Thyroid gland (tissue), 4 donors: ENCODE measurements at regions not wholly inside any gene's neighbourhood (a gene's known extent, or its start where the extent isn't known, plus 50 kb on each side); places are given as distances from the start of the nearest gene placed in this dataset.

Source experiments
- DNase-seq, 2 donors: peaks; one replicate each; pipeline ENCODE4 v3.0.0-alpha.2; 2019
- H3K27ac ChIP-seq, 3 donors: fragments of 200-600 bp; sonication (generic); 1 replicate in 2 of 3; 2 replicates in 1 of 3; pipeline ENCODE4 v1.5.1; 2016 to 2019; ENCODE audit warnings: mild to moderate bottlenecking in 1 of 3, moderate library complexity in 1 of 3
- H3K27me3 ChIP-seq: fragments of 200-600 bp; sonication (generic); one replicate; pipeline ENCODE4 v1.5.1; 2019
- H3K36me3 ChIP-seq, 2 donors: fragments of 200-600 bp; sonication (generic); one replicate each; pipeline ENCODE4 v1.5.1; 2016 to 2019
- H3K4me1 ChIP-seq, 2 donors: fragments of 200-600 bp; sonication (generic); one replicate each; pipeline ENCODE4 v1.5.1; 2017 to 2019
- H3K4me3 ChIP-seq, 3 donors: fragments of 200-600 bp; sonication (generic); replicated peaks in 1 of 3; 1 replicate in 2 of 3; 2 replicates in 1 of 3; pipeline ENCODE4 v1.5.1; 2016; ENCODE audit warnings: mild to moderate bottlenecking in 1 of 3
- H3K9me3 ChIP-seq: fragments of 200-600 bp; sonication (generic); one replicate; pipeline ENCODE4 v1.5.1; 2017
- POLR2A ChIP-seq, 2 donors: fragments of 450-650 bp; IDR thresholded peaks; one replicate each; pipeline ENCODE4 v1.6.1; 2017; ENCODE audit warnings: antibody characterized with exemption in 2 of 2, mild to moderate bottlenecking in 2 of 2, moderate library complexity in 1 of 2
- WGBS, 2 donors: methylation state at CpG; one replicate each; pipeline ENCODE4 v1.1.5; 2017; 5-methylcytosine and 5-hydroxymethylcytosine counted together
- intact Hi-C: fragments of 100-400 bp; cut with DNase I; formaldehyde crosslinking; loops from one replicate; pipeline ENCODE4 v1.15.1; 2023
- TF ChIP-seq, protein P1 (sequence below), 6 experiments: fragments of 200-600 bp in 3 of 6; fragments of 450-650 bp in 3 of 6; sonication (generic) in 3 of 6; IDR thresholded peaks; one replicate each; pipeline ENCODE4 v1.5.1; 2016 to 2019; ENCODE audit warnings: antibody characterized with exemption in 6 of 6, mild to moderate bottlenecking in 2 of 6, inconsistent platforms in 1 of 6, moderate library complexity in 1 of 6

DNA sequence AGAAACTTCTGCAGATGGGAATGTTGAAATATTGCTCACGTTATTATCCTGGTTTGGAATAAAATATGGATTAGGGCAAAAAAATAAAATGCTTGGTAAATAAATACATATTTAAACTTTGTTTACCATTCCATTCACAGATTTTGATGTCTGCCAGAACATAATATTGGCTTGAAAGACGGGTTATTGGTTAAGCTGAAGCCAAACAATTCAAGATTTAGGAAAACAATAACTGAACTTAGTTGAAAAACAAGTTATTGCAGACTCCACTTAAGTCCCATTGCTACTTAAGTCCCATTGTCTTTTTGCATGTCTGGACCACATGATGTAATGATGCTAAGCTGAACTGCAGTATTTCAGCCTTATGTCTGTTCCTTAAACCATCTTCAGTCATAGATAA, 722.5 kb downstream of the FAT4 start:
- Histone ChIP-seq H3K27me3 (no peaks in the 10 kb centered on the region), H3K9me3 (no peaks in the 10 kb centered on the region), H3K4me3 (no peak overlapping the region), H3K36me3 (no peaks in the 10 kb centered on the region), H3K27ac (no peak overlapping the region), H3K4me1 (no peaks in the 10 kb centered on the region)
- no peak for DNase-seq
- 76 to 84% methylated on average over 2 of the region's 2 CpGs for WGBS, 2 donors
- intact Hi-C loops, result no loop called here
- TF ChIP-seq POLR2A (IDR thresholded peaks at IDR 0.05), result no peak
- TF ChIP-seq, protein P1, sequence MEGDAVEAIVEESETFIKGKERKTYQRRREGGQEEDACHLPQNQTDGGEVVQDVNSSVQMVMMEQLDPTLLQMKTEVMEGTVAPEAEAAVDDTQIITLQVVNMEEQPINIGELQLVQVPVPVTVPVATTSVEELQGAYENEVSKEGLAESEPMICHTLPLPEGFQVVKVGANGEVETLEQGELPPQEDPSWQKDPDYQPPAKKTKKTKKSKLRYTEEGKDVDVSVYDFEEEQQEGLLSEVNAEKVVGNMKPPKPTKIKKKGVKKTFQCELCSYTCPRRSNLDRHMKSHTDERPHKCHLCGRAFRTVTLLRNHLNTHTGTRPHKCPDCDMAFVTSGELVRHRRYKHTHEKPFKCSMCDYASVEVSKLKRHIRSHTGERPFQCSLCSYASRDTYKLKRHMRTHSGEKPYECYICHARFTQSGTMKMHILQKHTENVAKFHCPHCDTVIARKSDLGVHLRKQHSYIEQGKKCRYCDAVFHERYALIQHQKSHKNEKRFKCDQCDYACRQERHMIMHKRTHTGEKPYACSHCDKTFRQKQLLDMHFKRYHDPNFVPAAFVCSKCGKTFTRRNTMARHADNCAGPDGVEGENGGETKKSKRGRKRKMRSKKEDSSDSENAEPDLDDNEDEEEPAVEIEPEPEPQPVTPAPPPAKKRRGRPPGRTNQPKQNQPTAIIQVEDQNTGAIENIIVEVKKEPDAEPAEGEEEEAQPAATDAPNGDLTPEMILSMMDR (IDR thresholded peaks at IDR 0.05), result no peak

DNA sequence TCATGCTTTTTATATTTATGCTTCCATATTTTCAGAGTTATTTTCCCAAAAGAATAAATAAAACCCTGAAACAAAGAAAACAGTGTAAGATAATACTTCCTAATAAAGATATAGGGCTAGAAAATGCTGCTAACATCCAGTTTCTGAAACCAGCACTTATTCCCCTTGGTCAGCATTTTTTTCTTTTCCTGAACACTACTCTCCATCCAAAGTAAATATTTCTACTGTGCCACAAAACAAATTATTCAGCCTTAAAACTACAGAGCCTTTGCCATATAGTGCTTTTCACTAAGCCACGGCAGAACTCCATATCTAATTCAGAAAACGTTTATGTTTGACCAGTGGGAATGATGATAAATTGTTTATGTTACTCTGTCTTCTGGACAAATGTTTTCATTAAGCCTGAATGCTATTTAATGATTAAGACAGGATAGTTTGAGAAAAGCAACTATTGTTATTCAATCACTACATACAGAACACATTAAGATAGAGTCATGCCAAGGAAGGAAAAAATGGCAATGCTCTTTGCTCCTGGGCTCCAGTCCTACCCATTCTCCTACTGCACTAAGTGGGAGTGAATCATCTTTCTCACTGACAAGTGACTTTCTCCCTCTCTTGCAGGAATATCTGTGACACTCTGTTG, 723.9 kb downstream of the FAT4 start:
- Histone ChIP-seq H3K4me1 (no peaks in the 10 kb centered on the region), H3K36me3 (no peaks in the 10 kb centered on the region), H3K4me3 (no peak overlapping the region), H3K27ac (no peak overlapping the region), H3K27me3 (no peaks in the 10 kb centered on the region), H3K9me3 (no peaks in the 10 kb centered on the region)
- intact Hi-C loops, result no loop called here
- TF ChIP-seq, protein P1 (IDR thresholded peaks at IDR 0.05), result no peak
- no peak for TF ChIP-seq POLR2A (IDR thresholded peaks at IDR 0.05)
- no peak for DNase-seq
- WGBS, 2 donors, result 24 to 26% methylated on average over 2 of the region's 2 CpGs

DNA sequence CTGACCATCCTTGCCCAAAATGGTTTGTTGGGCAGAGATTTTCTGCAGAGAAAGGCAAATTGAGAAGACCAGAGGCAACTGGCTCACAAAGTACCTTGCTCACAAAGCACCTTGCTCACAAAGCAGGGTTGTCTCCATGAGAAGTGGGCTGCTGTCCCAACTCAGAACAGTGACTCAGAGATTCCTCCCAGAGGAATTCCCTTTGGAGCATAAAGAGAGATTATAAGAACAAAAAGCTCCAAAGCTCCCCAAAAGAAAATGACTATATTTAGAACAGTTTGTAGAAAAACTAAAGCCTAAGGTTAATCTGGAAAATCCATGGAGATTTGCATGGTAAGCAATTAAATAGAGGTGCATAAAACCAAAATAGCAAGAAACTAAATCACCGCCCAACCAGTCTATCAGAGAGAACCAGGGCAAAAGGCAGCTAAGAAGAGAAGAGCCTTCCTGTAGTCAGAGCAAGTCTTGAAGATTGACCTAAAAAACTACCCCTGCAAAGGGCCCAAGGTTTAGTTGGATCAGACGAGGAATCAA, 731.4 kb downstream of the FAT4 start:
- Histone ChIP-seq H3K4me3 (no peak overlapping the region), H3K27me3 (no peaks in the 10 kb centered on the region), H3K4me1 (no peaks in the 10 kb centered on the region), H3K27ac (no peak overlapping the region), H3K9me3 (no peaks in the 10 kb centered on the region), H3K36me3 (no peaks in the 10 kb centered on the region)
- intact Hi-C loops, result no loop called here
- WGBS, 2 donors, result 64 to 92% methylated on average over 2 of the region's 2 CpGs
- TF ChIP-seq POLR2A (IDR thresholded peaks at IDR 0.05), result no peak
- TF ChIP-seq, protein P1 (IDR thresholded peaks at IDR 0.05), result no peak
- DNase-seq, result no peak

DNA sequence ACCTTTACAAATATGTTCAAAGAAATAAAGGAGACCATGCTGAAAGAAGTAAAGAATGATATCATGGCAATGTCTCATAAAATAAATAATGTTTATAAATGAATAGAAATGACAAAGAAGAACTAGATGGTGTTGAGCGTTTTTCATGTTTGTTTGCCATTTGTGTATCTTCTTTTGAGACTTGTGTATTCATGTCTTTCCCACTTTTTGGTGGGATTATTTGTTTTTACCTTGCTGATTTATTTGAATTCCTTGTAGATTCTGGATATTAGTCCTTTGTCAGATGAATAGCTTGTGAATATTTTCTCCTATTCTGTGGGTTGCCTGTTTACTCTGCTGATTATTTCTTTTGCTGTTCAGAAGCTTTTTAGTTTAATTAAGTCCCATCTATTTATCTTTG, 732.4 kb downstream of the FAT4 start:
- H3K4me1 ChIP-seq, result no peaks in the 10 kb centered on the region
- H3K36me3 ChIP-seq, result no peaks in the 10 kb centered on the region
- no peak for DNase-seq
- H3K4me3 ChIP-seq, result no peak overlapping the region
- no peak overlapping the region for H3K27ac ChIP-seq
- no peak for TF ChIP-seq POLR2A (IDR thresholded peaks at IDR 0.05)
- TF ChIP-seq, protein P1 (IDR thresholded peaks at IDR 0.05), result no peak
- 93 to 94% methylated on average over 1 of the region's 1 CpG for WGBS, 2 donors
- H3K27me3 ChIP-seq, result no peaks in the 10 kb centered on the region
- intact Hi-C loops, result no loop called here
- H3K9me3 ChIP-seq, result no peaks in the 10 kb centered on the region

DNA sequence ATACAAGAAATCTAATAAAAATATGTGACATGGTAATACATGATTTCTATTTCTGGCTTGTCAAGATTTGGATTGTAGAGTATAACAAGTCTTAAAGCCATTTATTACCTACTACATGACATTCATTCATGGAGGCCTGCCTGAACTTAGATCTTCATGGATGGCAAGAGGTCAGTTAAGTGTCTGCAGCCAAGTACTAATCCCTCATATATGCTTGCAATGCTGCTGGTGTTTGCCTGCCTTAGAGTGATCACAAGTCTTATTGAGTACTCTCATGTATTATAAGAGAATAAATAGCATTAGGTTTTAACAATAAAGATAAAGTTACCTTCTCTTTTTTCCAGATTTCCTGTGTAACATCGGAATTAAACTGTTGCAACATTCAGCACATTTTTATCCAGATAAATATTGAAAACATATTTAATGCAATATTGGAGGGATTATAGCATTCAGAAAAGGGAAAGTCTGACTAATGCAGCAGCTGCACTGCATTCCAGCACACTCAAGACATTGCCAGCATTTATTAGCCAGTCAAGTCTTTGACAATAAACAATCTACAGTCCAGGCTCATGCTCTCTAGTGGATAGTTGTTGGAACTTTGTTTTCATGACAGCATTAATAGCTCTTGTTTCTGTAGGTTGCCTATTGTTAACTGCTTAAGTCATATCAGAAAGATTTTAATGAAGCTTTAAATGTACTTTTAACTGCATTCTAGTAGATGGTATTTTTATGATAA, 737.1 kb downstream of the FAT4 start:
- H3K4me3 ChIP-seq, result no peak overlapping the region
- no peaks in the 10 kb centered on the region for H3K36me3 ChIP-seq
- DNase-seq, result no peak
- no peak for TF ChIP-seq POLR2A (IDR thresholded peaks at IDR 0.05)
- TF ChIP-seq, protein P1 (IDR thresholded peaks at IDR 0.05), result peak in 2 of 6 experiments; percentile 6 to 9
- no peaks in the 10 kb centered on the region for H3K4me1 ChIP-seq
- H3K9me3 ChIP-seq, result no peaks in the 10 kb centered on the region
- WGBS, 2 donors, result 69 to 70% methylated on average over 1 of the region's 1 CpG
- no peaks in the 10 kb centered on the region for H3K27me3 ChIP-seq
- intact Hi-C loops, result no loop called here
- H3K27ac ChIP-seq, result no peak overlapping the region
